Activated naive CD4-positive, alpha-beta T cell treated with anti-CD3 and anti-CD28 coated beads for 36 hours (primary cell): ENCODE measurements at regions not wholly inside any gene's neighbourhood (a gene's known extent, or its start where the extent isn't known, plus 50 kb on each side); places are given as distances from the start of the nearest gene placed in this dataset.

Experiments used
- CTCF ChIA-PET: fragments of 350-600 bp; sonication (Branson Sonifier 250); formaldehyde crosslinking; loops from one replicate; lab custom pipeline; 2021; ENCODE audit warnings: antibody characterized with exemption; lab: Charles Lee
- DNase-seq: peaks from one replicate; pipeline ENCODE4 v3.0.0-alpha.2; 2020
- H3K27ac Mint-ChIP-seq: one replicate; pipeline ENCODE4 v1.8.0; 2021; ENCODE audit warnings: mild to moderate bottlenecking, mixed read lengths
- H3K27me3 Mint-ChIP-seq: one replicate; pipeline ENCODE4 v1.8.0; 2021; ENCODE audit warnings: low read depth, mixed read lengths
- H3K36me3 Mint-ChIP-seq: one replicate; pipeline ENCODE4 v1.8.0; 2021; ENCODE audit warnings: low read depth, mixed read lengths
- H3K4me1 Mint-ChIP-seq: one replicate; pipeline ENCODE4 v1.8.0; 2021; ENCODE audit warnings: low read depth, mixed read lengths
- H3K4me3 Mint-ChIP-seq: one replicate; pipeline ENCODE4 v1.8.0; 2021; ENCODE audit warnings: mild to moderate bottlenecking, moderate library complexity, mixed read lengths
- H3K9me3 Mint-ChIP-seq: one replicate; pipeline ENCODE4 v1.8.0; 2021; ENCODE audit warnings: mixed read lengths
- intact Hi-C: fragments of 100-400 bp; cut with micrococcal nuclease; formaldehyde crosslinking; loops from one replicate; pipeline ENCODE4 v1.15.1; 2023

GRCh38 chr11:12315024-12315423 lies 62.3 kb upstream of the PARVA start:
- no peak for DNase-seq
- intact Hi-C loops: no loop called here
- Mint-ChIP-seq H3K36me3 (peaks cover 1% of the 10 kb centered on the region), H3K27ac (no peak overlapping the region), H3K9me3 (peaks cover 9% of the 10 kb centered on the region), H3K4me3 (no peak overlapping the region), H3K4me1 (peaks cover 2% of the 10 kb centered on the region), H3K27me3 (no peaks in the 10 kb centered on the region)
- CTCF ChIA-PET: no interaction called here

GRCh38 chr11:12316432-12316831 lies 60.9 kb upstream of the PARVA start:
- CTCF ChIA-PET: no interaction called here

GRCh38 chr11:12318791-12319438 lies 58.5 kb upstream of the PARVA start:
- H3K9me3 Mint-ChIP-seq: peaks cover 9% of the 10 kb centered on the region
- no peaks in the 10 kb centered on the region for H3K27me3 Mint-ChIP-seq
- peaks cover 1% of the 10 kb centered on the region for H3K36me3 Mint-ChIP-seq
- H3K27ac Mint-ChIP-seq: no peak overlapping the region
- intact Hi-C loops: no loop called here
- CTCF ChIA-PET: interaction anchor here (0.7 to 1.0 kb wide), 2 partner anchors 32 to 372 kb away, joined by 3 read pairs; no protein-coding TSS in a partner anchor
- H3K4me1 Mint-ChIP-seq: peaks cover 7% of the 10 kb centered on the region
- H3K4me3 Mint-ChIP-seq: no peak overlapping the region
- DNase-seq: no peak

More at GRCh38 chr11:12316432-12316831, 60.9 kb upstream of the PARVA start:
- intact Hi-C loops: no loop called here
- Mint-ChIP-seq H3K27ac (no peak overlapping the region), H3K36me3 (peaks cover 1% of the 10 kb centered on the region), H3K9me3 (peaks cover 9% of the 10 kb centered on the region), H3K4me3 (no peak overlapping the region), H3K4me1 (peaks cover 5% of the 10 kb centered on the region), H3K27me3 (no peaks in the 10 kb centered on the region)
- no peak for DNase-seq

DNA sequence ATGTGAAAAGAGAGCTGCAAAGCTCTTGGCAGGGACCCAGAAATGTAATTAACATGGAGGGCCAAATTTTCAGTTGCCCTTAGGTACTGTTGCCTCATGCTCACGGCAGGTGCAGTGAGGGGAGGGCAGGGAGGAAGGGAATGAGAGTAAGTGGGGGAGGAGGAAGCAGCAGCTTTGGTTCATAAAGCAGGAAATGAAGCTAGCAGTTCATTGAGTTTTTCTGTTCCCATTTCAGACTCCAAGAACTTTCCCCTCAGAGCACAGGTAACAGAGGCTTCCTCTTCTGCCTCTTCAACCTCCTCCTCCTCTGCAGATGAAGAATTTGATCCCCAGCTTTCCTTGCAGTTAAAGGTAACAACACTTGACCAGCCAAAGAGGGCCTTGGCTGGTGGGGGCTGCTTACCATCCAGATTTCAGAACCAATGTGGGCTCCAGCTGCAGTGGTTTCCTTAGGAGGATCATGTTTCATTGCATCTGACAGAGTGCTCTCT lies 57.9 kb upstream of the PARVA start:
- DNase-seq: no peak
- intact Hi-C loops: no loop called here
- H3K27ac Mint-ChIP-seq: no peak overlapping the region
- peaks cover 9% of the 10 kb centered on the region for H3K9me3 Mint-ChIP-seq
- no peaks in the 10 kb centered on the region for H3K27me3 Mint-ChIP-seq
- peaks cover 1% of the 10 kb centered on the region for H3K36me3 Mint-ChIP-seq
- H3K4me3 Mint-ChIP-seq: no peak overlapping the region
- CTCF ChIA-PET: interaction anchor here (0.7 to 2.0 kb wide), 5 partner anchors 12 to 371 kb away, joined by 3 to 13 read pairs (median 3); no protein-coding TSS in a partner anchor
- peaks cover 7% of the 10 kb centered on the region for H3K4me1 Mint-ChIP-seq

GRCh38 chr11:12319988-12320387 lies 57.4 kb upstream of the PARVA start:
- H3K36me3 Mint-ChIP-seq: peaks cover 1% of the 10 kb centered on the region
- DNase-seq: no peak
- H3K27ac Mint-ChIP-seq: no peak overlapping the region
- H3K27me3 Mint-ChIP-seq: no peaks in the 10 kb centered on the region
- peaks cover 8% of the 10 kb centered on the region for H3K9me3 Mint-ChIP-seq
- peaks cover 7% of the 10 kb centered on the region for H3K4me1 Mint-ChIP-seq
- intact Hi-C loops: no loop called here
- CTCF ChIA-PET: interaction anchor here (0.6 to 2.0 kb wide), 6 partner anchors 11 to 371 kb away, joined by 3 to 13 read pairs (median 3); no protein-coding TSS in a partner anchor
- no peak overlapping the region for H3K4me3 Mint-ChIP-seq

DNA sequence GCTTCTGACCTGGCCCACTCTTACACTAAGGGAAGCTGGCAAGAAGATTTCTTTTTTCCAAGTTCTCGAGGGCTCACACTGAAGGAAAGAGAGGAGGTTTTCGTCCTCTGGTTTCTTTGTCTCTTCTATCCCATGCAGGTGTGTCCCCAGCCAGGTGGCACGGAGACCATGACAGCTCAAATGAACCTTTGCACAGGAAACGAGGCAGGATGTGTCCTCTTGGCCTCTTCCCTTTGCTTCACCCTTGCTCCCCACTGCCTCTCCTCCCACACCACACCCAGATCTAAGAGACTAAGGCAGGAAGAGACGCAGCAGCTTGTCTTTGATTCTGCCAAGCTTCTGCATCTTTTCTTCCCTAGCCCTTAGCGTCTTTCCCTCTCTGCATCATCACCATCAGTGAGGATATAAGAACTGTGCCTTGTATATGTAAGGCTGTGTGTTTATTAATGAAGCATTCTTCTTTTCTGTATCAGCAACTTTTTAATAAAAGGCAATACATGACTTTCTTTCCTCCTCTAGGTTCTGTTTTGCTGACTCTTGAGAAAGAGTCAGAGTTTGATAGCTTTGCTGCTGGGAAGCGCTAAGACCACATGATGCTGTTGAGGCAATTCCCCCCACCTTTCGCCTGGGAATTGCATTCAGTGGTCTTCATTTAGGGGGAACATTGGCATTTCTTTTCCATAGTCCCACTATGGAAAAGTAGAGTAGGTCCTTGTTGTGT lies 56.0 kb upstream of the PARVA start:
- H3K4me3 Mint-ChIP-seq: no peak overlapping the region
- no peak overlapping the region for H3K27ac Mint-ChIP-seq
- intact Hi-C loops: no loop called here
- H3K9me3 Mint-ChIP-seq: peaks cover 5% of the 10 kb centered on the region
- no peaks in the 10 kb centered on the region for H3K36me3 Mint-ChIP-seq
- no peaks in the 10 kb centered on the region for H3K27me3 Mint-ChIP-seq
- peaks cover 7% of the 10 kb centered on the region for H3K4me1 Mint-ChIP-seq
- no peak for DNase-seq
- CTCF ChIA-PET: interaction anchor here (1.3 to 2.0 kb wide), 2 partner anchors 9 to 10 kb away, joined by 3 to 13 read pairs; no protein-coding TSS in a partner anchor

DNA sequence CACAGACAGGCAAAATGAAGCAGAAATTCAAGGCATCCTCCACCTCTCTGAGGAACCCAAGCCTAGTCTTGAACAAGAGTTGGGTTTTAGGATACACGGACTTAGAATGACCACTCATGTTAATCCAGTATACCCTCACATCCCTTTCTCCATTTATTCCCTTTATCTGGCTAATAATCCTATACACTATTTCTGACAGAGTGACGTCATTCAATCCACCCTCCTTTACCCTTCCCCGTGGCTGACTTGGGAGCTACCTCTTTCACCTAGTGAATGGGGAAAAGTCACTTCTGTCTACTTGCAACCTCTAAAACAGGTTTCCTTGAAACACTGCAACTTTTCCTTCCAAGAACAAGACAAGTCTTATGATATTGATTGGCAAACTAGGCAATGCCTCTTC lies 52.8 kb upstream of the PARVA start:
- Mint-ChIP-seq H3K27ac (no peak overlapping the region), H3K9me3 (no peaks in the 10 kb centered on the region), H3K4me1 (peaks cover 7% of the 10 kb centered on the region), H3K4me3 (no peak overlapping the region), H3K27me3 (no peaks in the 10 kb centered on the region), H3K36me3 (no peaks in the 10 kb centered on the region)
- no peak for DNase-seq
- CTCF ChIA-PET: no interaction called here
- intact Hi-C loops: no loop called here
